Nephron progenitor cell (in vitro differentiated cells): ENCODE measurements at regions not wholly inside any gene's neighbourhood (a gene's known extent, or its start where the extent isn't known, plus 50 kb on each side); places are given as distances from the start of the nearest gene placed in this dataset.

Experiments
- DNase-seq: peaks from one replicate; pipeline ENCODE4 v3.0.0; 2021
- H3K27ac Mint-ChIP-seq: 2 replicates; pipeline ENCODE4 v1.8.0; 2021; ENCODE audit warnings: mild to moderate bottlenecking, moderate library complexity, mixed read lengths
- H3K27me3 Mint-ChIP-seq: 2 replicates; pipeline ENCODE4 v1.8.0; 2021; ENCODE audit warnings: mild to moderate bottlenecking, low read depth, mixed read lengths; ENCODE audit not compliant: poor library complexity
- H3K36me3 Mint-ChIP-seq: 2 replicates; pipeline ENCODE4 v1.8.0; 2021; ENCODE audit warnings: low read depth, mixed read lengths
- H3K4me1 Mint-ChIP-seq: 2 replicates; pipeline ENCODE4 v1.8.0; 2021; ENCODE audit warnings: mixed read lengths
- H3K4me3 Mint-ChIP-seq: 2 replicates; pipeline ENCODE4 v1.8.0; 2021; ENCODE audit warnings: mild to moderate bottlenecking, moderate library complexity, mixed read lengths
- H3K9me3 Mint-ChIP-seq: 2 replicates; pipeline ENCODE4 v1.8.0; 2021; ENCODE audit warnings: mild to moderate bottlenecking, moderate library complexity, mixed read lengths
- CTCF ChIP-seq: fragments of 200-600 bp; sonication (generic); IDR thresholded peaks from 2 replicates; pipeline ENCODE4 v1.5.0; 2021; ENCODE audit warnings: antibody characterized with exemption

GRCh38 chr10:131516285-131516684 lies 204.8 kb upstream of the TCERG1L start:
- no peak for DNase-seq
- Mint-ChIP-seq H3K4me3 (no peak overlapping the region), H3K27ac (no peak overlapping the region), H3K9me3 (no peaks in the 10 kb centered on the region), H3K27me3 (peaks cover 13% of the 10 kb centered on the region), H3K4me1 (peaks cover 16% of the 10 kb centered on the region), H3K36me3 (no peaks in the 10 kb centered on the region)
- no peak for TF ChIP-seq CTCF

DNA sequence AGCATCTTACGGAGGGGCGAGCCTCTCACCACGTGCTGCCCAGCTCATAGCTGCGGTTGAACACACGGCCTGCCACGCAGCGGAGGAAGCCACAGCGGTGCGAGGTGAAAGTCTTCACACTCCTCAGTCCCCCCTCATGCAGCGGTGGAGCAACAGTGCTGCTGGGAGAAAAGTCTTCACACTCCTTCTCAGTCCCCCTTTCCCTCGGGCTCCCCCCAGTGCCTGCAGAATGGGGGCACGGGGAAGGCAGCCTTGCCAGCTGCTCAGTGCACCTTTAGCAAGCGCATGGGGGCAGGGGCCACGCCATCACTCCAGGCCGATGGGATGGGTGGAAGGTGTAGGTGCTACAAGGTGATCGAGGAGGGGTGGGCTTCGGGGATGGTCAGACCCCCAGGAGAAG lies 206.3 kb upstream of the TCERG1L start:
- no peak overlapping the region for H3K4me3 Mint-ChIP-seq
- H3K4me1 Mint-ChIP-seq: peaks cover 16% of the 10 kb centered on the region
- peaks cover 13% of the 10 kb centered on the region for H3K27me3 Mint-ChIP-seq
- TF ChIP-seq CTCF: no peak
- H3K36me3 Mint-ChIP-seq: no peaks in the 10 kb centered on the region
- no peak overlapping the region for H3K27ac Mint-ChIP-seq
- DNase-seq: no peak
- no peaks in the 10 kb centered on the region for H3K9me3 Mint-ChIP-seq

GRCh38 chr10:131519723-131520605 lies 208.4 kb upstream of the TCERG1L start:
- DNase-seq: no peak
- H3K4me3 Mint-ChIP-seq: no peak overlapping the region
- H3K36me3 Mint-ChIP-seq: no peaks in the 10 kb centered on the region
- no peaks in the 10 kb centered on the region for H3K4me1 Mint-ChIP-seq
- H3K27ac Mint-ChIP-seq: no peak overlapping the region
- peaks cover 17% of the 10 kb centered on the region for H3K9me3 Mint-ChIP-seq
- TF ChIP-seq CTCF: no peak
- H3K27me3 Mint-ChIP-seq: peaks cover 13% of the 10 kb centered on the region

GRCh38 chr10:131531265-131532190 lies 220.0 kb upstream of the TCERG1L start:
- Mint-ChIP-seq H3K9me3 (peaks cover 14% of the 10 kb centered on the region), H3K27me3 (peaks cover 12% of the 10 kb centered on the region), H3K4me1 (no peaks in the 10 kb centered on the region), H3K27ac (no peak overlapping the region), H3K36me3 (no peaks in the 10 kb centered on the region), H3K4me3 (no peak overlapping the region)
- no peak for TF ChIP-seq CTCF
- no peak for DNase-seq

- TF ChIP-seq CTCF: no peak
- H3K4me1 Mint-ChIP-seq: no peaks in the 10 kb centered on the region
- DNase-seq: no peak
- peaks cover 8% of the 10 kb centered on the region for H3K9me3 Mint-ChIP-seq
- no peak overlapping the region for H3K27ac Mint-ChIP-seq
- no peaks in the 10 kb centered on the region for H3K36me3 Mint-ChIP-seq
- no peak overlapping the region for H3K4me3 Mint-ChIP-seq
- peaks cover 11% of the 10 kb centered on the region for H3K27me3 Mint-ChIP-seq
Measured at GRCh38 chr10:131532291-131532690, 220.8 kb upstream of the TCERG1L start.
